GM10248 (cell line): ENCODE measurements at regions not wholly inside any gene's neighbourhood (a gene's known extent, or its start where the extent isn't known, plus 50 kb on each side); places are given as distances from the start of the nearest gene placed in this dataset.

ENCODE experiments used
- CTCF ChIA-PET: fragments of 300-600 bp; sonication (Branson Sonifier 250); formaldehyde crosslinking; extraction: SDS; loops from one replicate; lab custom pipeline; 2021; ENCODE audit warnings: antibody characterized with exemption; lab: Yijun Ruan, JAX
- POLR2A ChIA-PET: fragments of 350-650 bp; sonication (Branson Sonifier 250); formaldehyde crosslinking; extraction: SDS; loops from one replicate; lab custom pipeline; 2020; ENCODE audit warnings: antibody characterized with exemption; lab: Yijun Ruan, JAX
- DNase-seq: peaks from one replicate; pipeline ENCODE4 v3.0.0; 2012; ENCODE audit errors: extremely low spot score
- CTCF ChIP-seq: IDR thresholded peaks from 2 replicates; pipeline ENCODE4 v1.5.1; 2012; ENCODE audit warnings: mild to moderate bottlenecking, low read depth; ENCODE audit errors: extremely low read depth, missing control alignments, control extremely low read depth

- no peak for DNase-seq
- ChIA-PET CTCF (no interaction called here), POLR2A (no interaction called here)
- no peak for TF ChIP-seq CTCF
These were observed 209.6 kb upstream of the NTM start for GRCh38 chr11:131160846-131161245.

- ChIA-PET CTCF (interaction anchor here (1.9 to 2.2 kb wide), 2 partner anchors 9 to 14 kb away, joined by 5 to 7 read pairs; no protein-coding TSS in a partner anchor), POLR2A (no interaction called here)
- TF ChIP-seq CTCF: no peak
- DNase-seq: no peak
These were observed 206.8 kb upstream of the NTM start for GRCh38 chr11:131163613-131164012.

DNA sequence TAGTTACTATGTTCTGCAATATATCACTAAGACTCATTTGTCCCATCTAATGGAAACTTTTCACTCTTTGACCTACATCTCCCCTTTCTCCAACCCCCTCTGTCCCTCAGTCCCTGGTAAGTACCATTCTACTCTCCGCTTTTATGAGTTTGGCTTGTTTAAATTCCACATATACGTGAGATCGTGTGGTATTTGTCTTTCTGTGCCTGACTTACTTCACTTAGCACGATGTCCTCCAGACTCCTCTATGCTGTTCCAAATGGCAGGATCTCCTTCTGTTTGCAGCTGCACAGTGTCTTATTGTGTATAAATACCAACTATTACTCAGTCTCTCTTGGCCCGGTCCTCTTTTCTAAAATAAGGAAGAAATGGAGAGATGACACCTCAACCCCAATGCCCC lies 205.4 kb upstream of the NTM start:
- POLR2A ChIA-PET: no interaction called here
- CTCF ChIA-PET: interaction anchor here (1.4 kb wide), 1 partner anchor 34 kb away, joined by 3 read pairs; no protein-coding TSS in a partner anchor
- no peak for DNase-seq
- TF ChIP-seq CTCF: no peak

- ChIA-PET CTCF (interaction anchor here (0.8 to 2.5 kb wide), 8 partner anchors 9 to 133 kb away, joined by 3 to 8 read pairs (median 4); no protein-coding TSS in a partner anchor), POLR2A (no interaction called here)
- no peak for DNase-seq
- TF ChIP-seq CTCF: no peak
These were observed 201.3 kb upstream of the NTM start for GRCh38 chr11:131168839-131169713.

GRCh38 chr11:131172011-131172410 lies 198.4 kb upstream of the NTM start:
- no peak for TF ChIP-seq CTCF
- no peak for DNase-seq
- ChIA-PET CTCF (no interaction called here), POLR2A (no interaction called here)

DNA sequence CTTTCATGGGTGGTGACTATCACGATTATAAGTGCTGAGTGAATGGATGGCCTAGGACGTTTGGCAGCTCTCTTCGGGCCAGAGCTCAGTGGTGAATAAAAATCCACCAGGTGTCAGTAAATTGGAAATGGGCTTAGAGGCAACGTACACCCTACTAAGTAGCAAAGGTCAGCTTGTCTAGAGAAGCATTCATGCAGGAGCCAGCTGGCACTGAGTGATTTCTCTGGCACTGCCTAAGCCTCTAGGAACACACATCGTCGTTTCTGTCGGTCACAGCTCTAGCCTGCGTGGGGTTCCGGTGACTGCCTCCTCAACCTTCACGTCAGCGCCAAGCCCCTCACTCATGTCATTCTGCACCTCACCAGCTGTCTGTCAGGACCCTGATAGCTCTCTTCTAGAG lies 192.4 kb upstream of the NTM start:
- DNase-seq: no peak
- POLR2A ChIA-PET: no interaction called here
- CTCF ChIA-PET: interaction anchor here (0.7 to 2.2 kb wide), 7 partner anchors 9 to 39 kb away, joined by 3 to 9 read pairs (median 5); no protein-coding TSS in a partner anchor
- no peak for TF ChIP-seq CTCF
